Dedifferentiated amniotic fluid mesenchymal stem cell (primary cell): ENCODE measurements at regions not wholly inside any gene's neighbourhood (a gene's known extent, or its start where the extent isn't known, plus 50 kb on each side); places are given as distances from the start of the nearest gene placed in this dataset.

Source experiments
- DNase-seq: peaks from one replicate; pipeline ENCODE4 v3.0.0-alpha.2; 2016; ENCODE audit errors: extremely low spot score

DNA sequence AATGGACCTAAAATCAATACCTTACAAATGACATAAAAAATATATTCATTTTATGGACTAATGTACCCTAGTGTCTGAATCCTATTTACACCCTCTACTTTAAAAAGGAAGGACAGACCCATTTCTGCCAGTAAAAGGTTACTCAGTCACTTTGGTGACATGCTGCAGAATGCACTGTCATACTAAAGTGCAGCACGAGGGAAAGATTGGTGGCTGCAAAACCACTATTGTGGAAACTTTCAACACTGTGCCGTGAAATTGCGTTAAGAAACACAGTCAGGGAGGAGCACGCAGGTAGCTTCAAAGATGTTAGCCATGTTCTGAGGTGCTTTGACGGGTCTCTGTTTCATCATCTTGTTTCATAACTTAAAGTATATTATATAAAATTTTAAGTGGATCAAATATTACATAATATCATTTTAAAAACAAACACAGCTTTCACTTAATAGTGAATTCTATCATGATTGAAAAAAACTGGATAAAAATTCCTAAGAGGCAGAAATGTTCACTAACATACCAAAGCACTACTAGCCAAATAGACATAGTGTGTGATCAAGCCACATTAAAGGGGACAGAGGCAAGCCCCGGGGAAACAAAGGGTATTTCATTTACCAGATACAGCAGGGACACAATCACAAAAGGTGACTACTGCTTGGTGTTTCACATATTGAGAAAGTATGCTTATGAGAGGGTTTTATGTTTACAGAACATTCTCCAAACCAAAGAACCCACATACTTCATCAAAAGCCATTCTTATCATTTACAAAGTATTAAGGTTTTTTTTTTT, 330.8 kb upstream of the SOX5 start:
- no peak for DNase-seq

DNA sequence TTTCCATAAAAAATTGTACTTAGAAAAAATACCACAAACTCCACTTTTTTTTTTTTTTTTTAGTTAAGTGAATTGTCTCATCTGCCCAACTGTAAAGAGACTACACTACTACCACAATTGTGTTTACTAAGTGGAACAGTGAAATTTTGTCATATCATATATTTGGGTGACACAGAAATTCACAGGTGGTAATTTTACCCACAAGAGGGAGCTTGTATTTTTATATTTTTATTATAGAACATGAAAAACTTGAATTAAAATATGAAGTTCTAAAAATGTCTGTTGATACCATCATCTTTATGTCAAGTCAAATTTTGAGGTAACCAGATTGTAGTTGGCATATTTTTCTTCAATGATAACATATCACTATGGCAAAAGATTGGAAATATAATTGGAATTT, 329.4 kb upstream of the SOX5 start:
- DNase-seq: no peak

DNA sequence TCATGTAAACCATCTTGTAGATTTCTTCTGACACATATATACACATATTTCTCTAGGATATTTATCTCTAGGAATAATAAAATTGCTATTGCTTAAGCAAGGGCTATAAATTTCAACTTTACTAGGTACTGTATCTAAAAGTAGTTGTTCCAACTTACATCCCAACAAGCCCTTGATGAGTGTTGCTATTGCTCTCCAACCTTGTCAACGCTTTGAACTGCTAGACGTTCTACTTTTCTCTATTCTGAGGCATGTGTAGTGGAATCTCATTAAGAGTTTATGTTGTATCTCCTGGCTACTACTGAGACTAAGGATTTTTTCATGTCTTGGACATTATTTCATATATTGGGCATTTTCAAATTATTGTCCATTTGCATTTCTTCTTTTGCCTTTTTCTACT, 321.5 kb upstream of the SOX5 start:
- DNase-seq: no peak

DNA sequence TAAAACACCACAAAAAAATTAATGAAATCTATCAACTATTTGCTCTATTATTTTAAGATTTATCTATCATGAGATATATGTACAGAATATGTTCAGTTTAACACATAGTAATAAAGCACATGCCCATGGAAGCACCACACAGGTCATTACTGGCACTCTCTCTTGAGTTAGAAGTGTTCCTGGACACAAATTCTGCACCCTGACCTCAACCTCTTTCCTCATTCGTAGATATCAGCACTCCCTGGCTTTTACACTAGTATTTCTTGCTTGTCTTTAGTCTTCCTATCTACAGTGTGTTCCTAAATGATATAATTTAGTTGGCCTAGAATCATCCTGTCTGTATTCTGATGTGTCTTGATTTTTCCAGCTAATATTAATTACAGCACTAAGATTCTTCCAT, 321.0 kb upstream of the SOX5 start:
- DNase-seq: no peak

DNA sequence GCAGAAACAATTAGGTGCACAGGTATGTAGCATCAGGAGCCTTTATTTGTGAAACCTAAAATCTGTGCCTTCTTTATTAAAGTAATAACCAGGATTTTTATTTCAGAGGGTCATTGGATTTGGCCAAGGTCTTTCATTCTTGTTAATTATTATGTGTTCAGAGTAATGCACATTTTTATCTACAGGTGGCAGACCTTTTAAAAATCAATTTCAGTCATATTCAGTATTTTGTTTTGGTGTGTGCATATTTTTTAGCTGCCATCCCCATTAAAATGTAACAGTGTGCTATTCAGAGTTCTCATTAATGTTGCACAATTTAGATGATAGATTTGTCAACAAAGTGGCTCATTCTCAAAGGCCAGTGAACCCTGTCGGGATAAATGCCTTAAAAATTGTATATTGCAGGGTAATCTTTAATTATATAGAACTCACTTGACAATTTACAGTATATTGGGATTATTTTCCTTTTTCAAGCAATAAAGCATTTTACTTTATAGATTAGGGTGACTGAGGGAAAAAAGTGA, 319.3 kb upstream of the SOX5 start:
- no peak for DNase-seq

DNA sequence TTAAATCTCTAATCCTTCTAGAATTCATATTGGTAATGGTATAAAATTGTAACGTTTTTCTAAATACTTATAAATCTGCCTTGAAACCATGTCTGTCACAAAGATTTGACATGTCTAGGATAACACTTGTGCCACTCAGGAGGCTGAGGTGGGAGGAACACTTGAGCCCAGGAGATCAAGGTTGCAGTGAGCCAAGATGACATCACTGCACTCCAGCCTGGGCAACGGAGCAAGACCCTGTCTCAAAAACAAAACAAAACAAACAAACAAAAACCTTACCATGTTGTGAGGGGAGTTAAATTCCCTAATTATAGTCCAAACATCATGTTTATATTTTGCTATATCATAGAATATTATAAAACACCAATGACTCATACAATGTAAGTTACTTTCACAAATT, 317.5 kb upstream of the SOX5 start:
- no peak for DNase-seq

DNA sequence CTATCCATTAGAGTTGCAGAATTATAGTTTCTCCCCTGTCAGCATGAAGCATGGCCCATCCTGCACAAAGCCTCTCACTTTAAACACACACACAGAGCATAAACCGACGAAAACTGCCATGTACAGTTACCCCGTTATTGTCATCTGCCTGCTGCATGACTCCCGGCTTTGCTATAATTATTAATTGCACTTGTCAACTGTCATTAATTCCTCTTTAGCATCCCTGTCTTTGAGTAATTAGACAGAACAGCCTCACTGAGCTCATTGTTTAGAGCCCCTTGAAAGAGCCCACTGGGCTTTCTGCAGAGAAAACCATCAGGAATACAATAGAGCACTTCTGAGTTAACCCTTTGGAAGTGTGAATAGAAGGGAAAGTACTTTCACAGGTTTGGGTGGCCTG, 307.2 kb upstream of the SOX5 start:
- DNase-seq: no peak

DNA sequence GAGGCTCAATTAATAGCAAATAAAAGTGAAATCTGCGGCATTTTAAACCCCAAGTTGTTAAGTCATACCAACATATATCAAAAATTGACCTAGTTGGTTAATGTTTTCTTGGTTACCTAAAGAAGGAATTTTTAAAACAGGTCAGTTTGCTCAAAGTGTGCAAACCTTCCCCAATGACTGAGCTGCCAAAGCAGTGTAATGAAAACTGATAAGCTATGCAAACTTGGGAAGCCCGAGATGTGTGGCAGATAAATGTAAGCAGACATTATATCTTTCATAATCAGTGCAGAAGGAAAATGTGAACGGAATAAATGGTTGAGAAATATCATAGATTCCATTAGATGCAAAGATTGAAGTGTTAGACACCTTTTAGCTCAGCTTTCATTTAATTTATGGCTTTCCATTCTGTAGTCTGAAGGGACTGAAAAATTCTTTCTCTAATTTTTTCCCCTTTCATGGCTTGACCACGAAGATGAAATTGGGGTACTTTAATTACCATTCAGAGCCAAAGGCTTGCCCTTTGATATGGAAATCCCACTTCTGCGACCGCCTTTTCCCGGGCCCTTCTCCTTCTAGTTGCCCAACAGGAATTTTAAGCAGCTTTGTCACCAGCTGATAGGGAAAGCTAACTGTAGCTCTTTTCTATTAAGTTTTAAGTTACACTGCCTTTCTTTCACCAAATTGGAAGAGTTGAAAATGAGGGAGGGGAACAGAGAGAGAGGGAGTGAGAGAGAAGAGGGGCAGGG, 306.6 kb upstream of the SOX5 start:
- DNase-seq: no peak

DNA sequence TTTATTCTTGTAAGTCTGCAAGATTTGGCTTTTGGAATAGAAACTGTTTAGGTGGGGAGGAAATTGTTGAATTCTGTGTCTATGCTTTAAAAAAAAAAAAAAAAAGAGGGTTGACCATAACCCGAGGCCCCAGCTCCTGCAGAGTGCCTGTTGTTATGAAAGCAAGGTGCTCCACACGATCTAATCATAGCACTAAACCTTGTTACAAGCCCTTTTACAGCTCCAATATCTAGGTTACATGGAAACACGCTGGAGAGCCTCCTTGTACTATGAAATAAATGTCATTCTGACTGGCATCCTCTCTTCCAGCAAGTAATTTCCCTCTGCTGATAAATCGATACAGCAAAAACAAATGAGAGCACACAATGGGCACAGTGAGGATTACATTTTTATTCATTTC, 303.1 kb upstream of the SOX5 start:
- DNase-seq: no peak

DNA sequence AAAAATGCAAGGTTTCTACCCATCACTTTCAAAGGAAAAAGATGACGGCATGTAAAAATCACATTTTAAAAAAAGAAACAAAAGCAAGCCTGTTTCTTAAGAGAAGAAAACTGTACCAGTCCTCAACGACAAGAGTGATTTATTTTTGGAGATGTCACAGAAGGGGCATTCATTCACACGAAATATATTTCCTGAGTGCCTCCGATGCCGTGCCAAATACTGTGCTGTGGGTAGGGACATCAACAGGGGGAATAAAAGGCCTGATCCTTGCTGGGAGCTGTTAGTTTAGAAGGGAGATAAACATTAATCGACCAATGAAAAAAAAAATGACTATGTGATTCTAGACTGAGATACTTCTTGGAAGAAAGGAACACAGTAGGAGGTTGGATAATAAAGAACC, 297.5 kb upstream of the SOX5 start:
- DNase-seq: no peak

DNA sequence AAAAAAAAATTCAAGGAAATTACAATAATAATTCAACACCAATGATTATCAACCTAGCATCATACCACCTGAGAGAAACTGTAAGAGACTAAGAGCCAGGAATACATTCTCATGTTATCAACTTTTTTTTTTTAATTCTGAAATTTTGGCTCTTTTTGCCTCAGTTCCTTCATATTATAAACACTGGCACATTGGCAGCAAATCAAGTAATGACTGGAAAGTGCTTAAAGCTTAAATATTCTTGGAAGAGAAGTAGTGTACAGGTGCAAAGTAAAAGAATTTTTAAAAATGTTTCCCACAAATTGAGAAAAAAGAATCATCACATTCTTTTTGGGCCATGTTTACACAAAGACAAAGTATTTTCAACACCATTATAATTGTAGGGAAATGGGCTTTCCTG, 296.9 kb upstream of the SOX5 start:
- DNase-seq: no peak

DNA sequence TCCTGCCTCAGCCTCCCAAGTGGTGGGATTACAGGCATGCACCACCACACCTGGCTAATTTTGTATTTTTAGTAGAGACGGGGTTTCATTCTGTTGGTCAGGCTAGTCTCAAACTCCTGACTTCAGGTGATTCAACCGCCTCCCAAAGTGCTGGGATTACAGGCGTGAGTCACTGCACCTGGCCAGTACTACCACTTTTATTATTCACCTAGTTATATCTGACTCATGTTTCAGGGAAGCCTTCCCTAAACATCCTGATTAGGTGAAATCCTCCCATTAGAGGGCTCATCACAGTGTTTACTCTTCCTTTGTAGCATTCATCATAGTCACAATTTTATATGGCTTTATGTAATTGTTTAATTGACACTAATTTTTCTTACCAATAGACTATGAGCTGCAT, 295.3 kb upstream of the SOX5 start:
- no peak for DNase-seq

DNA sequence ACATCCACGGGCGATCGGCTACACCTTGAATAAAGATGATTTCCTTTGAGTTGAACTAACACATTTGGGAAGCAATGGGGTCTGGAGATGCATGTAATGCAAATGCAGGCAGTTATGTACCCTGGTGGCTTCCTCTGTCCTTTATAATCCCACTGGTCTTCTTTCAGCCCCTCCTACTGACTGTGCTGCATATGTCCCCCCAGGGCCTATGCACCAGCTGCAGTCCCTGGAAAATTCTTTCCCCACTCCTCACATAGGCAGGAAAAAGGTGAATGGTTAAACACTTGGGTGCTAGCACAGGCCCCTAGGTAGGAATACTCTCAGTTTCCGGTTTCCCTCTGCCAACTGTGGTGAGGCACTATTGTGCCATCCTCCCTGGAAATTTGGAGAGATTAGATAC, 294.8 kb upstream of the SOX5 start:
- no peak for DNase-seq

DNA sequence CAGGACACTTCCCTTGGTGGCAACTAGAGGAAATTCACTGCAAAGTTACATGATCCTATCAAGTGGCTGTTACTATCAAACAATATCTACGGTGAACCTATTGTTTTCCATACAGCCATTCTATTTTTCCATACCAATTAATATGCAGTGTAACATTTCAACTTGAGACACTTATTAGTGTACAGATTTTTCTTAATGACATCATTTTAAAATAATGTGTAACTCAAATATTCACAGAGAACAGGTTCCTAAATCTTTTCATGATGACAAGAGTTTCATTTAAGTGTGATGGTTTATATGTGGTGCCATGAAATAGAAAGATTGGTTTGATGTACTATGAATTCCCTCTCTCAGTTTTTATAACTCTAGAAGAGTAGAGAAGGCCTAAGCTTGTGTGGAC, 291.2 kb upstream of the SOX5 start:
- no peak for DNase-seq

DNA sequence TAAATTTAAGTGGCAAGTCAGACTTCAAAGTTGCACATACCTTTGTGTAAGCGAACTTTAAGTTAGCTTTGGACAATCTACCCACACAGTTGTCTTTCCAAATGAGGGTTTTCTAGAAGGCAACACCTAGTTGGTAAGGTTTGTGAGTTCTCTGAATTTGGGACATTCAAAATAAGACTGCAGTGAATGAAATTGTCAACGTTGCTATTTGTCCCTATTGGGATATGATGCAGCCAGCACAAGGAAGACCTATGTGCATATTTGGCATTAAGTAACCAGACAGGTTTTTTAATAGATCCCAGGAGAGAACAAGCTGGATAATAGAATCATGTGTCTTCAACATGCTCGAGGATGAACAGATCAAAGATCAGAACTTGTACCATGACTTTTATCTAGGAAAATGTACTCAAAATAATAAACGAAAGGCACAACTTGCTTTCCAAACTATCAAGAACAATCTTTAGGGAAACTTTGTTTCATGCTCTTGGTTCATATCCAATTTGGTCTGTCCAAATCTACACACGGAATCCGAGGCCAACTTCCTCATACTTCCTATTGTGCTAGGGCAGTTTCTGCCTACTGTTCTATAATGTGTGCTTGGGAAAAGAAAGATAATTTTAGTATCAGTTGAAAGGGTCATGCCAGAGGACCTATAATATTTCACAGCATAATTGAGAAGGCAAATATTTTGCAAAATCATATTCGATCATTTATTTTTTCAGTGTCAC, 284.2 kb upstream of the SOX5 start:
- DNase-seq: no peak

DNA sequence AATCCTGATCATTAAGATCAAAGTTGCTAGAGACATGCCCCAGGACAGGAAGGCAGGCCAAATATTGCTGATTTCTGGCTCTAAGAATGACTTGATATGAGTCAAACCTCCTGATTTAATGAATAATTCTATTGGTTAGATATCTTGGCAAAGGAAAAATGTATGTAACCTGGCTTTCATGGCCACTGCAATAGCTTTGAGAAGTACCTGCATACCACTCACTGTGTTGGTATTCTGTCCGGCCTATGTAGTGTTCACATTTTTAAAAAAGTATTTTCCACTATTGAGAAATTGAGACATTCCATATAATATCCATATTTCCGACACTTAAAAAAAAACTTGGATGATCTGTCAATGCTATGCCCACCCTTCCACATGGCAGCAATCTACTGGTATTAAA, 283.1 kb upstream of the SOX5 start:
- no peak for DNase-seq

DNA sequence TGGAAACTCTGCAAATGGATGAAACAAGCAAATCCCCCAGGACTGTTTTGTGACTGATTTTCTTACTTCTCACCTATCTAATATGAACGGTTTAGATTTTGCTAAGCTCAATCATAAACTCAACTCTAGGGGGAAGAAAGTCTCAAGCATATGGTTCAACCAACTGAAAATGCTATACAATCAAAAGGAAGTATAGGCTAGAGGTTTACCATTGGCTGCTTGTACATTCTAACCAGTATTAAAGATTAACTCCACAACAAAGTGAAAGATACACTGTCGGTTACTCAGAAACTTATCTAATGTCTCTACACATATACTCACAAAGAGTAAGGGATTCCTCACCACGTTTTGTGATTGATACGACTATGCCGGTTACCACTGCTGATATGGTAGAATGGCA, 281.8 kb upstream of the SOX5 start:
- no peak for DNase-seq

DNA sequence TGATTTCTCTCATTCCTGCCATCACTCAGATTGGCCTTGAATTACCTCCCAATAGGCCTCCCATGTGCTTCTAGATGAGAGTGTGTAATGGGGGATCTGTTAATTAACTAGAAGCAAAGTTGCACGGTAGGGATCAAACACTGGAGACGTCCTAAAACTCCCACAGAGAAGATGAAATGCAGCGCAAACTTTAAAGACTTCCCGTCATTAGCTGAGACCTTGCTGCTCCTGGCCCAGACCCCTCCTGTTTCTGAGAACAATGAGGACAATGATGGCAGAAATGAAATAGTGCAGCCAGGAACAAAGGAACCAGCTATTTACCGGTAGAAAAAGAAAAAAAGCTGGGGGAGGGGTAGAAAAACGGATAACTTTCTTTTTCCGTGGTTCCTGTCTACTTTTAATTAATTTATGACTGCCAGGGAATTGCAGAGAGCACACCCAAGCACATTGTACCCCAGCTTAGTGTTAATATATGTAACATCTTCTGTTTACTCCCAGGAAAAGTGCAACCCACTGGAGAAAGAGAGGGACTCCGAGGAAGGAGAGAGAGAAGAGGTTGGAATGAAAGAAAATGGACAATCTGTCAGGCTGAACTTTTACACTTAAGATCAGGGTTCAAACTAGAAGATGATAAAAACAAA, 280.7 kb upstream of the SOX5 start:
- DNase-seq: no peak

DNA sequence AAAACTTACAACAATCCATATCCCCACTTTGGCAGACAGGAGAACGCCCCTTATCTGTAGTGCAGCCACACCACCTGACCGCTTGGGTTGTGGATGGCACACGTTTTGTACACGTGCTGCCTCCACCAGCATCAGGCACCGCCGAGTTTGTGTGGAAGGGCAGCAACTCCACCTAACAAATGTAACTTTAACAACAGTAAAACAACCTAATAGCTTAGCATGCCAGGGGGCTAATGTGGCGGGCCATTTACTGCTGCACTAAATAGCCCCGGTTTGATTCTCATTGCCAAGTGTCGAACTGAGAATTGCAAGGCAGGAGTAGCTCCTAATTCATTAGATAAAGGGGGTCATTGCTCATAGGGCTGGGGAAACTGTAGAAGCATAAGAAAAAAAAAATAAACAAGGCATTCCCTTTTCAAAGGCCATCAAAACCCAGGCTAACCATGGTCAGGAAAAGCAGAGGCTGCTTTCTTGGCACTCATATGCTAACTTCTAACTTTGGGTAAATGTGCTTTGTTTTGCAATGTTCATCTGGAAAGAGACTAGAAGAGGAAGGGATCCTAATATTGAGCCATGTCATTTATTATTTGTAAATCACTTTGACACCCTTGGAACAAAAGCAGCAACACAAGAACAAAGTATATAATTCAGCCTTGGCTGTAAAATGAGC, 279.7 kb upstream of the SOX5 start:
- no peak for DNase-seq

DNA sequence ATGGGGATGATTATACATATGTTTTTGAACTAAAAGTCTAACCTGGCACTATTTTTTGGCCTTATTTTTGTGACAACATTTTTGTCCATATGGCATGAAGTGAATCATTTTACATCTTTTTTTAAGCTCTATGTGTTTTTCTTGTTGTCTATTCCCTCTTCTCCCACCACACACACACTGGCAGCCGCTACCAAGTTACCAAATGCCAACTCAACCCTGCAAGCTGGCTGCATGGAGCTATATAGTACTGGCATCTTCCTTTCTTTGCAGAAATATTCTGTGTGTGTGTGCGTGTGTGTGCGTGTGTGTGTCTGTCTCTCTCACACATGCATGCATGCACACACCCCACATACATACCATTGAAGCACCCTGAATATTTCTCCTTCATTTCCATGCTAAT, 278.9 kb upstream of the SOX5 start:
- no peak for DNase-seq

DNA sequence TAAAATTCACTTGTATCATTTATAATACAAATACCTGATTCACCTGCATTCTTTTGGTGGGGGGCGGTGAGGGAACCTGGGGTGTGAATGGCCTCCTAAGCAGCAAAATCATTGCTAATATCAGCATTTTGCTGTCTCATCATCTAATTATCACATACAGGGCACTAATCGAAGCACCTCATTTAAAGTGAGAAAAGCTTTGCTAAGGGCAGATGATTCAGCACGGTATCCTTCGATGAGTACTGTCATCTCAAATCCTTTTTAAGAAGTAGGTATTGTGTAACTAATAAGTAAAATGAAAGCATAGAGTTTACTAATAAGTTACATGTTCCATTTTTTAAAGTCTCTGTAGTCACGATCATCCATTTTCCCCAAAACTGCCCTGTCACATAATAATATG, 278.1 kb upstream of the SOX5 start:
- DNase-seq: no peak
